K562 (cell line): ENCODE measurements at regions not wholly inside any gene's neighbourhood (a gene's known extent, or its start where the extent isn't known, plus 50 kb on each side); places are given as distances from the start of the nearest gene placed in this dataset.

ENCODE experiments used
- ATAC-seq: fragments of 200-7000 bp; cut with Tn5 transposase; 3 replicates; pipeline ENCODE4 v1.9.1; 2020; ENCODE audit warnings: moderate library complexity
- BruUV-seq: library from RNA; stranded (reverse); fragments of 400-500 nt; replicated peaks from 2 replicates; lab custom pipeline; 2021; lab: Mats Ljungman, UMichigan
- CTCF ChIA-PET: fragments of 300-600 bp; formaldehyde crosslinking; extraction: SDS; loops from one replicate; lab custom pipeline; 2021; ENCODE audit warnings: low intra/inter-chr PET ratio; lab: Yijun Ruan, JAX
- POLR2A ChIA-PET: fragments of 300-600, 350-650 bp; sonication (Branson Sonifier 250); formaldehyde crosslinking; extraction: SDS; loops from one replicate; lab custom pipeline; 2021; ENCODE audit warnings: antibody characterized with exemption, inconsistent platforms; lab: Yijun Ruan, JAX
- DNase-seq, 4 experiments: peaks; one replicate each; pipeline versions ENCODE4 v3.0.0 to v3.0.0-alpha.2; 2011 to 2018; ENCODE audit warnings: low spot score in 3 of 4, mixed read lengths in 3 of 4; ENCODE audit errors: extremely low read depth in 1 of 4
- FAIRE-seq: peaks from 2 replicates; lab custom pipeline; 2011; peaks lifted over from hg19 to GRCh38; lab: Jason Lieb, UNC
- H2AFZ ChIP-seq: 2 replicates; pipeline ENCODE4 v1.6.0; 2011; ENCODE audit warnings: low read depth, low read length, control low read depth, inconsistent platforms
- H3K27ac ChIP-seq: fragments of 200-600 bp; 3 replicates; pipeline ENCODE4 v1.8.0; 2011; ENCODE audit warnings: low read depth, mild to moderate bottlenecking, control low read depth, inconsistent platforms, low read length, moderate library complexity, mixed read lengths; ENCODE audit errors: extremely low read depth
- H3K27me3 ChIP-seq, 2 experiments: fragments of 300-600 bp in 1 of 2; 2 replicates in 1 of 2; 3 replicates in 1 of 2; pipeline versions ENCODE4 v1.6.0 to v1.8.0; 2011; ENCODE audit warnings: inconsistent platforms in 2 of 2, low read length in 2 of 2, mild to moderate bottlenecking in 1 of 2, mixed read lengths in 1 of 2, moderate library complexity in 1 of 2; ENCODE audit not compliant: control insufficient read depth in 2 of 2, insufficient read depth in 2 of 2
- H3K36me3 ChIP-seq: fragments of 300-600 bp; 3 replicates; pipeline ENCODE4 v1.8.0; 2011; ENCODE audit warnings: mild to moderate bottlenecking, low read length, inconsistent platforms; ENCODE audit not compliant: control insufficient read depth, insufficient read depth
- H3K4me1 ChIP-seq, 2 experiments: fragments of 200-600 bp in 1 of 2; replicated peaks in 1 of 2; 2 replicates in 1 of 2; 3 replicates in 1 of 2; pipeline versions ENCODE4 v1.5.1 to v1.8.0; 2011; ENCODE audit warnings: inconsistent platforms in 2 of 2, low read length in 2 of 2, mild to moderate bottlenecking in 1 of 2, mixed read lengths in 1 of 2, moderate library complexity in 1 of 2; ENCODE audit not compliant: control insufficient read depth in 2 of 2, insufficient read depth in 2 of 2
- H3K4me2 ChIP-seq: 2 replicates; pipeline ENCODE4 v1.6.1; 2011; ENCODE audit warnings: low read length, control low read depth, inconsistent platforms, mixed read lengths; ENCODE audit not compliant: insufficient read depth
- H3K4me3 ChIP-seq: fragments of 200-600 bp; sonication (generic), shearing (Covaris generic); 2 replicates; pipeline ENCODE4 v1.5.1; 2016; ENCODE audit warnings: control low read depth, inconsistent platforms
- H3K79me2 ChIP-seq: fragments of 200-600 bp; 3 replicates; pipeline ENCODE4 v1.8.0; 2011; ENCODE audit warnings: low read length, inconsistent platforms; ENCODE audit not compliant: control insufficient read depth, insufficient read depth
- H3K9ac ChIP-seq, 2 experiments: 2 replicates each; pipeline versions ENCODE4 v1.6.0 to v1.6.1; 2011; ENCODE audit warnings: low read depth in 2 of 2, low read length in 2 of 2, control low read depth in 1 of 2, inconsistent platforms in 1 of 2, mild to moderate bottlenecking in 1 of 2, mixed read lengths in 1 of 2; ENCODE audit not compliant: insufficient read depth in 1 of 2
- H3K9me1 ChIP-seq: one replicate; pipeline ENCODE4 v1.6.0; 2011; ENCODE audit warnings: inconsistent platforms, mild to moderate bottlenecking, low read length, moderate library complexity; ENCODE audit not compliant: control insufficient read depth, insufficient read depth
- H3K9me3 ChIP-seq: replicated peaks from 2 replicates; pipeline ENCODE4 v1.5.1; 2011; ENCODE audit warnings: low read depth, low read length, inconsistent platforms; ENCODE audit not compliant: control insufficient read depth, insufficient read depth
- H4K20me1 ChIP-seq: replicated peaks from 2 replicates; pipeline ENCODE4 v1.6.1; 2011; ENCODE audit warnings: low read length, inconsistent platforms, mixed read lengths; ENCODE audit not compliant: control insufficient read depth, insufficient read depth
- CAMTA2 ChIP-seq: fragments of 250-450 bp; sonication (Bioruptor Pico); conservative IDR thresholded peaks from 2 replicates; pipeline ENCODE4 v1.5.1; 2022
- CREB1 ChIP-seq, 2 experiments: sonication (generic) in 1 of 2; formaldehyde crosslinking in 1 of 2; IDR thresholded peaks; 2 replicates each; pipeline versions ENCODE4 v1.6.1 to v1.8.0; 2012 to 2022; ENCODE audit warnings: inconsistent platforms in 1 of 2, mild to moderate bottlenecking in 1 of 2, missing genetic modification reagents in 1 of 2, moderate library complexity in 1 of 2
- HNRNPUL1 ChIP-seq: fragments of 200-400 bp; formaldehyde crosslinking; IDR thresholded peaks from 2 replicates; pipeline ENCODE4 v1.6.1; 2017; ENCODE audit warnings: low read length
- MYC ChIP-seq, 2 experiments: fragments of 250-450 bp in 1 of 2; sonication (Bioruptor Pico) in 1 of 2; IDR thresholded peaks; 2 replicates each; pipeline versions ENCODE4 v1.5.1 to v1.6.1; 2012 to 2021; ENCODE audit warnings: low read depth in 2 of 2, borderline replicate concordance in 1 of 2, improper control_type of control experiment in 1 of 2, low read length in 1 of 2, mild to moderate bottlenecking in 1 of 2, moderate library complexity in 1 of 2
- MYNN ChIP-seq, 2 experiments: sonication (generic); formaldehyde crosslinking in 1 of 2; IDR thresholded peaks; 2 replicates each; pipeline versions ENCODE4 v1.5.0 to v1.6.1; 2016 to 2020; ENCODE audit warnings: antibody characterized with exemption in 1 of 2, missing genetic modification reagents in 1 of 2
- RBM17 ChIP-seq: fragments of 200-400 bp; formaldehyde crosslinking; IDR thresholded peaks from 2 replicates; pipeline ENCODE4 v1.6.1; 2017; ENCODE audit warnings: low read depth, mild to moderate bottlenecking, low read length, borderline replicate concordance
- SMARCE1 ChIP-seq: fragments of 450-650 bp; IDR thresholded peaks from 2 replicates; pipeline ENCODE4 v1.7.1; 2016; ENCODE audit warnings: mild to moderate bottlenecking
- TEAD1 ChIP-seq, 2 experiments: fragments of 450-650 bp in 1 of 2; sonication (generic) in 1 of 2; formaldehyde crosslinking; IDR thresholded peaks; 2 replicates each; pipeline versions ENCODE4 v1.4.0 to v1.8.0; 2020 to 2022; ENCODE audit warnings: mild to moderate bottlenecking in 2 of 2, missing genetic modification reagents in 1 of 2
- THRAP3 ChIP-seq: fragments of 450-650 bp; IDR thresholded peaks from 2 replicates; pipeline ENCODE4 v1.6.1; 2016; ENCODE audit warnings: mild to moderate bottlenecking, inconsistent platforms, borderline replicate concordance
- TRIM28 ChIP-seq: fragments of 450-650 bp; IDR thresholded peaks from 2 replicates; pipeline ENCODE4 v1.6.1; 2017
- ZBED1 ChIP-seq: IDR thresholded peaks from 2 replicates; pipeline ENCODE4 v1.6.1; 2014
- ZNF324 ChIP-seq: fragments of 250-450 bp; sonication (Bioruptor Pico); IDR thresholded peaks from 2 replicates; pipeline ENCODE4 v1.4.0; 2020; ENCODE audit warnings: mild to moderate bottlenecking
- ZNF561 ChIP-seq: fragments of 450-650 bp; formaldehyde crosslinking; conservative IDR thresholded peaks from 2 replicates; pipeline ENCODE4 v1.4.0; 2020; ENCODE audit warnings: mild to moderate bottlenecking, moderate library complexity
- ZNF655 ChIP-seq: fragments of 250-450 bp; sonication (Bioruptor Pico); IDR thresholded peaks from 2 replicates; pipeline ENCODE4 v1.5.0; 2021
- ZNF785 ChIP-seq: fragments of 250-450 bp; sonication (Bioruptor Pico); IDR thresholded peaks from 2 replicates; pipeline ENCODE4 v1.4.0; 2020; ENCODE audit warnings: mild to moderate bottlenecking
- ZSCAN29 ChIP-seq: fragments of 450-650 bp; IDR thresholded peaks from 2 replicates; pipeline ENCODE4 v1.6.1; 2017
- in situ Hi-C: fragments of 300-500 bp; cut with MboI; formaldehyde crosslinking; loops from 4 replicates; pipeline ENCODE4 v1.15.0; 2018; ENCODE audit warnings: inconsistent platforms, mixed read lengths
- intact Hi-C: fragments of 100-400 bp; cut with micrococcal nuclease; formaldehyde crosslinking; loops from 2 replicates; pipeline ENCODE4 v1.14.2; 2022

- Histone ChIP-seq H3K9ac (no peak overlapping the region), H3K27me3 (no peaks in the 10 kb centered on the region), H3K4me3 (no peak overlapping the region), H3K9me3 (no peaks in the 10 kb centered on the region), H2AFZ (no peak overlapping the region), H3K36me3 (no peaks in the 10 kb centered on the region), H3K4me1 (no peaks in the 10 kb centered on the region), H3K27ac (no peak overlapping the region), H4K20me1 (no peaks in the 10 kb centered on the region), H3K4me2 (no peak overlapping the region), H3K79me2 (no peaks in the 10 kb centered on the region), H3K9me1 (no peaks in the 10 kb centered on the region)
- FAIRE-seq = no peak
- ATAC-seq = no peak
- intact Hi-C loops (no loop called here), in situ Hi-C loops (no loop called here)
- TF ChIP-seq ZNF785 (CRISPR knock-in tag) = no peak
- TF ChIP-seq ZBED1 = no peak
- no peak for TF ChIP-seq ZNF324 (CRISPR knock-in tag)
- no peak for TF ChIP-seq SMARCE1
- no peak for TF ChIP-seq ZSCAN29
- no peak for TF ChIP-seq ZNF561 (CRISPR knock-in tag)
- TF ChIP-seq MYNN (IDR thresholded peaks at IDR 0.05) = no peak
- no peak for TF ChIP-seq MYNN (CRISPR knock-in tag; IDR thresholded peaks at IDR 0.05)
- TF ChIP-seq RBM17 = no peak
- TF ChIP-seq TRIM28 = no peak
- no peak for TF ChIP-seq ZNF655 (CRISPR knock-in tag)
- no peak for TF ChIP-seq HNRNPUL1
- no peak for TF ChIP-seq CAMTA2 (CRISPR knock-in tag)
- no peak for TF ChIP-seq MYC (IDR thresholded peaks at IDR 0.05; ENCODE audit: low read depth, low read length)
- TF ChIP-seq MYC (CRISPR knock-in tag; IDR thresholded peaks at IDR 0.05; ENCODE audit: borderline replicate concordance, low read depth) = no peak
- no peak for TF ChIP-seq CREB1 (IDR thresholded peaks at IDR 0.05)
- TF ChIP-seq CREB1 (CRISPR knock-in tag; IDR thresholded peaks at IDR 0.05) = no peak
- TF ChIP-seq THRAP3 = no peak
- TF ChIP-seq TEAD1 (CRISPR knock-in tag; IDR thresholded peaks at IDR 0.05) = no peak
- CTCF ChIA-PET = no interaction called here
- POLR2A ChIA-PET = no interaction called here
- no peak for DNase-seq
- BruUV-seq = no TSS peak
Observed at GRCh38 chr17:71335212-71335611, 785.6 kb upstream of the SOX9 start.
